Muscle of arm (tissue), 1 donor: ENCODE measurements at regions not wholly inside any gene's neighbourhood (a gene's known extent, or its start where the extent isn't known, plus 50 kb on each side); places are given as distances from the start of the nearest gene placed in this dataset.
"Not testable (repeated sequence)": the region's sequence is repeated elsewhere in the genome, so short reads cannot be mapped to it uniquely, and the experiment has no call there.

Experiments used
- DNase-seq: peaks from one replicate; pipeline ENCODE4 v3.0.0-alpha.2; 2013

- DNase-seq, result no peak
Measured at GRCh38 chr4:38516190-38516589, 147.8 kb upstream of the KLF3 start.

GRCh38 chr4:38519666-38520065, 144.3 kb upstream of the KLF3 start:
- no peak for DNase-seq

DNA sequence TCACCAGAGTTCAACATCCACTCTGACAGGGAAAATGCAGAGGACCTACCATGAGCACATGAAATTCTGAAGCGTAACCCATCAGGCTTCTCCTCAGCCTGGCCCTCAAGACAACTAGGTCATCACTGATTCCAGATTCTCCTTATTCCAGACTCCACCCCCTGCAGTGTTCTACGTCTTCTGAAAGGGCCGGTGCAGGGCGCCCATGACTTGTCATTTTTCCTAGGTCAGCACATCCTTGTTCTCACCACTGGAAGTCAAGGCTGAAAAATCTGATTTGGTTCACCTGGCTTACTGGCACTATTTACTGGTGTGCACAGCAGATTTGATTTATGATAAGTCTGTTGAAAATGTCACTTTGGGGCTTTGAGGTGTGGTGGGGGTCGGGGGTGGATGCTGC, 140.9 kb upstream of the KLF3 start:
- DNase-seq, result no peak

DNA sequence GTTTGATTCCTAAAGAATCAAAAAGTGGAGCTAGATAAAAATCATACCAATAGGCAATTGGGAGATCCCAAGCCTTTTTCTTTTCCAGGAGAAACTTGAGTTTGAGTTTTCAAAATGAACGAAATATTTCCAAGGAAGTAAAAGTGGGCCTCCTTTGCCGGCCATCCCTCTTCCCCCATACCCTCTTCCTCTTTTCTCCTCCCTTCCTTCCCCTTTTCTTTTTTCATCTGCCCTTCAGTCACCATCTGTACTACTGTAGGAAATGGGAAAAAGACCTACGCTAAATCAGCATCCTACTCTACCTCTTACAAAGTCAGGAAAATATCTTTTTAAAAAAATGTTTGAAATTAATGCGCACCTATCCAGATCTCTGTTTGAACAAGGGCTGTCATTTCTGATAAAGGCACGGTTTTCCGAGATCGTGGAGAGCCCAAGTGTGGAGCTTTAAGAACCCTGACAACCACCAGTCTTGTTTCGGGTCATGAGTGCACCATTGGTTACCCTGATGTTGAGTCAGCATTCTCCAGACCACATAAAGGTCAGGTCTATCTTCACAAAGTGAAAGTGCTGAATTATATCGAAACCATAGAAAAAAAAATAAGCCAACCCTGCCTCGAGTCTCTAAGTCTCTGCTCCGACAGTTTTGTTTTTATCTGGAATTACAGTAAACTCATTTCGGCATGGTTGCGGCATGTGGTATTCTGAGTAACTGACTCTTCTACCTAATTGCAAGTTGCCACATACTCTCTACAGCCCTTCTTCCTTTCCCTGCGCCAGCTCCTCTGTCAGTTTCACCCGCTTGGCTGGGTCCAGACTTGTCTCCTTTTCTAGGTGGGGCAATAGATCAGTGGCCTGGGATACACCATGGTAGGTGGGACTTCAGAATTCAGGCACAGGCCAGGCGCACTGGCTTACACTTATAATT, 140.2 kb upstream of the KLF3 start:
- no peak for DNase-seq

DNA sequence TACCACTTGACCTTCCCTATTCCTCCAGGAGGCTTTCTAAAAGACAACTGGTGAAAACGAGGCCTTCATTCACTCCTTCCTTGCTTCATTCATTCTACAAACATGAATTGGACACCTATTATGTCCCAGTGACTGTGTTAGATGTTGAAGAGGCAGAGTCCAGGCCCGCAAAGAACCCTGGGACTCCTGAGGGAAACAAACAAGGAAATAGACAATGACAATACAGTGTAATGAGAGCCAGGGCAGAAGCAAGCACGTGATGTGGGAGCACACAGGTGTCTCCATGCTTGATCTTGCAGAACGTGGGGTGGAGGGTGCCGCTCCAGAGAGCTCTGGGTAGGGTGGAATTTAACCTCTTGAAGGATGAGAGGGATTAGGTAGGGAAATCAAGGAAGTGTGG, 137.6 kb upstream of the KLF3 start:
- no peak for DNase-seq

DNA sequence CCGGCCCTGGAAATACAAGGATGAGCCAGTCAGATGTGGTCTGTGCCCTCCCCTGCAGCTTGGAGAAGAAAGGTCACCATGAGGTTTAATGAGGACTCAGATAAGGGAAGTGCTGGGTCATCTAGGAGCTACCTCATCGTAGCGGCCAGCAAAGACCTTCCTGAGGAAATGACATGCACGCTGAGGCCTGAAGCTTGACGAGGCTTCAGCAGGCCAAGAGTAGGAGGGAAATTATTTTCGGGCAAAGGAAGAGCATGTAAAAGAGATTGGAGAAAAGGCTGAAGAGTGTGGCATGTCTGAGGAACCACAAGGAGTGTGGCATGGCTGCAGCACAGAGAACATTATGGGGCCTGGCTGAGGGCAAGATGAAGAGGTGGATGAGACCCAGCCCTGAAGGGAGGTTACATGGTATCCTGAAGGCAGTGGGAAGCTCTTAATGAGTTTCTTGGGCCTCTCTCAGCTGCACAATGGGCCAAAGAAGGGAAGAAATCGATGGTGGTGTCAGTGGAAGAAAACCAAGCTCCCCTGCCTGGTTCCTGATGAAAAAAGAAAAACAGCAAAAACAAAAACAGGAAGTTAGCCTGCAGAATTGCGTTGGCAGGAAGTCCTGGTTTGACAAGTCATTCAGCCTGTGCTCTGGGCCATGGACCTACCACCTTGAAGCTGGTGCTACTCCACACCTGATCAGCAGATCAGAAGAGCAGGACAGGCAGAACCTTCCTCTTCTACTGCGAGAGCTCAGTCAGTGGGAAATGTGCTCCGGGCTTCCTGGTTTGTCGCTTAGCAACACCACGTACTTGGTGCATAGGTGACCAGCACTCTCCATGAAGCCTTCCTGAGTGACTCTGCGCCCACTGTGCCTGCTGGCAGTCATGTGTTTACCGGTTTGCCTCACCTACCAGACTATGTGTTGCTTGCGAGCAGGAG, 134.5 kb upstream of the KLF3 start:
- no peak for DNase-seq

DNA sequence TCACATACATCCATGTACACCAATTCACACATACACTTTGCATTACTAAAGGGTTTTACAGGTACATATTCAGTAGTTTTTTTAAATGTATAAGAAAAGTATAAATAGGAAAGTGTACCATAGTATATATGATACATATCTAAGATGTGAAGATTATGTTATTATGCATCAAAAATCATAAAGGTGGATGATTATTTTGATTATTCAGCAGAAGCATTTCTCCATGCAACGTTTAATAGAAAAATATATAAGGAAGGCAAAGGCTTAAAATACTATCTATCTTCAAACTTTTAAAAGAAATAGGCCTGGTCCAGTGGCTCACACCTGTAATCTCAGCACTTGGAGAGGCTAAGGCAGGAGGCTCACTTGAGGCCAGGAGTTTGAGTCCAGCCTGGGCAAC, 133.5 kb upstream of the KLF3 start:
- no peak for DNase-seq

DNA sequence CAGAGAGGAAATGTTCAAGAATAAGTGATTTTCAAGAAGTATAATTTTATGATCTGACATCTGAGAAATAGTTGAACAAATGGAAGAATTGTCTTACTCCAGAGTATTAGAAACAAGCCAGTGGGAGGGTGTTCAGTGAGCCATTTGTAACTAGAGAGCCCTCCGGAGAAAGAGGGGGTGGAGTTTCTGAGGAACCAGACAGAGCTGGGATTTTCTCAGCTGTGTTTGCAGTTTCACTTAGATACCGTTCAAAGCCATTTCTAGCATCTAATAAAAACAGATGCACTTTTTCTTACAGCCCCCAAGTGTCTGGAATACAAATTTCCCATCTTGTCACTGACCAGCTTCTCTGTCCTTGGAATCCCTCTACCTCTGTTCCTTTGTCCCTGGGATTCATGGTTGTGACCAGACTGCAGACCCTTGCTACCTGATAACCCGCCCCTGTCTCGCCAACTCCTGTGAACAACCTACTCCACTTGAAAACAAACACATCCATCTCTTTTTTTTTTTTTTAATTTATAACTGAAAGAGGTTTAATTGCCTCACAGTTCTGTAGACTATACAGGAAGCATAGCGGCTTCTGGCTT, 132.8 kb upstream of the KLF3 start:
- peak; percentile 88 for DNase-seq

- DNase-seq, result peak; percentile 80
Measured at GRCh38 chr4:38532908-38533499, 131.0 kb upstream of the KLF3 start.

DNA sequence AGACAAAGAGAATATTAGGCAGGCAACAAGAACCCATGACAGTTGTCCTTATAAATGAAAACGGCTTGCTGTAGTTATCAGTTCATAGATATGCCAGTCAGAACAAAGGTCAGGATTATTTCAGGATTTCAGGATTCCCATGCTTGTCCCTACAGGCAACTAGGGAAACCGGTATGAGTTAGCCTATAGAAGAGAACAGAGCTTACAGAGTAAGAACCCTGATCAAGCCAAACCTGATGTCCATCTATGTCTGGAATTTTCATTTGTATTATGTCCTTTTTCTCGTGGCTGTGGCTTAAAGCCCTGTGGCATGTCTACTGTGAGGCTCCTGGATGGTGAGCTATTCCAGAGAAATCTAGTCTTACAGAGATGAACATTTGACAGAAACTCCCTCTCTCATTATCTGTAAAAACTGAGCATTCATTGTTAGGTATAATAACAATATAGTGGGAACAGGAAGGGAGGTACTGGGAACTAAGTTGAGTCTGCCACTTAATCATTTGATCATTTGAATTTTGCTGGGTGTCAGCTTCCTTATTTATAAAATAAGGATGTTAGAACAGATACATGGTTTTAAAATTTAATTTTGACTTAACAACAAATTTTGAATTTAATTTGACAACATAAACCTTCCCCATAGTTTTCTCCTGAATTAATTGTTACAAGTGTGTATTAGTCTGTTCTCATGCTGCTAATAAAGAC, 129.5 kb upstream of the KLF3 start:
- no peak for DNase-seq

DNA sequence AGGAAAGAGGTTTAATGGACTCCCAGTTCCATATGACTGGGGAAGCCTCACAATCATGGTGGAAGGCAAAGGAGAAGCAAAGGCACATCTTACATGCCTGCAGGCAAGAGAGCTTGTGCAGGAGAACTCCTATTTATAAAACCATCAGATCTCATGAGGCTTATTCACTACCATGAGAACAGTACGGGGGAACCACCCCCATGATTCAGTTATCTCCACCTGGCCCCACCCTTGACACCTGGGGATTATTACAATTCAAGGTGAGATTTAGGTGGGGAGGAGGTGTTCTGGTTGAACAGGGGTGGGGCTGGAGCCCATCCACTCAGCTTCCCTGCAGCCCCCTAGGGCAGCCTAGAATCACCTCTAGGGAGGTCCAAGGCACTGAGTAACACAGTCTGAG, 128.9 kb upstream of the KLF3 start:
- DNase-seq, result not testable (repeated sequence)

DNA sequence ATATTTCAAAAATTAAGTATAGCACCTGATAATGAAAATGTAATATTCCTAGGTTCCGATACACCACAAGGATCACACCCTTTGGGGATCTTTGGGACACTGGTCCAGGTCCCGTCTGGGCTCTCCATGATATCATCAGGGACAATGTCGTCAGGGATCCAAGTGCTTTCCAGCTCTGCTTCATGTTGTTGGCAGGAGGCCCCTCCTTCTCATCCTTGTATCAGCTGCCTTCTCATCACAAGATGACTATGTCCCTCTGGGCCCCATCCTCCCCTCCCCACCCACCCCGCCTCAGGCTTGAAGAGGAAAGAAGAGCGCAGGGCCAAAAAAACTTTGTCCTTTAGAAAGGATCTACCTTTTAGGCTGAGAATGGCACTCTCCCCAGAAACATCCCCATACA, 128.3 kb upstream of the KLF3 start:
- DNase-seq, result no peak

- DNase-seq, result no peak
Measured at GRCh38 chr4:38536716-38537115, 127.3 kb upstream of the KLF3 start.

- DNase-seq, result no peak
Measured at GRCh38 chr4:38537666-38538065, 126.3 kb upstream of the KLF3 start.

DNA sequence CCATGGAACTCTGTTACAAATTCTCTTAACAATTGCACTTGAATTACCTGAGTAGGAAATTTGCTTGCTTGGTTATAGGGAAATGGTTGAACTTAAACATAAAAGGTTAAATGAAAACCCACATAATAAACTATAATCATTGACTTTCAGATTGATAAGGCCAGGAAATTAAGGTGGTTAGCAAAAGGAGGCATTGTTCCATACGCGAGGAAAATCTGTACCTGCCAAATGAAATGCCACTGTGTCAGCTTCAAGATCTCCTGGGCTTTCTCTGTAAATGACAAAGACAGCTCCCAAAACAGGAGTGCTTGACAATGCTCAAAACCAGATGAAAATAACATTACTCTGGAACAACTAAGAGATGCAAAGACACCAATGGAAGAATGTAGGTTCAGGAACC, 125.5 kb upstream of the KLF3 start:
- no peak for DNase-seq

DNA sequence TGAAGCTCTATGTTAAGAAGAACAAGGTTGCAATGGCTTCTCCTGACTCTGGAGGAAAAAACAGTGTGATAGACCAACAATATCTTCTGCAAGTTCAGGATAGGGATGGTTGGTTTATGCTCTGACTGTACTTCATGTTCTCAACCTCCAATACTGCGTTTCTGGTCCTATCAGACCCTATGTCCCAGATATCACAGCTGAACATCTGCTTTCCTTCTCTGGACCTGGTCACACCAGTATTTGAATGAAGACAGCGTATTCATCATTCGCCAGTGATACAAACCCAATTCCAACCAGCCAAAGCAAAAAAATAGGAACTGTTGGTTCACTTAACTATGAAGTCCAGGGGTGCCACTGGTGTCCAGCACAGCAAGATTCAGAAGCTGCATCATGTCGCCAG, 124.5 kb upstream of the KLF3 start:
- no peak for DNase-seq

DNA sequence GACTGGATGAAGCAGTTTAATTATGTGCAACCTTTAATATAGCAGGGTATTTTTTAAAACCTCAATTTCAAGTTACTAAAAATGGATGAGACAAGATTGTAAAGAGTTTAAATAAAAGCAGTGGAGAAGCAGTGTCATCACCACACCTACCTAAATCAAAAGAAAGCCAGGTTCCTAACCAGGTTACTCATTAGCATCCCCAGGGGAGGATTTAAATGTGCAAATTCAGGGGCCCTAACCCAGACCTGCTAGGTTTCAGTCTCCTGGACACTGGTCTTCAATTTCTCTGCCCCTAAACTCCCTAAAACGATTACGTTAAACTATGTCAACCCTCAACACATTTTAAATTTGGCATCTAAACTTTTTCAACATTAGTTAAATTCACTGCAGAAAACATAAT, 116.9 kb upstream of the KLF3 start:
- no peak for DNase-seq

DNA sequence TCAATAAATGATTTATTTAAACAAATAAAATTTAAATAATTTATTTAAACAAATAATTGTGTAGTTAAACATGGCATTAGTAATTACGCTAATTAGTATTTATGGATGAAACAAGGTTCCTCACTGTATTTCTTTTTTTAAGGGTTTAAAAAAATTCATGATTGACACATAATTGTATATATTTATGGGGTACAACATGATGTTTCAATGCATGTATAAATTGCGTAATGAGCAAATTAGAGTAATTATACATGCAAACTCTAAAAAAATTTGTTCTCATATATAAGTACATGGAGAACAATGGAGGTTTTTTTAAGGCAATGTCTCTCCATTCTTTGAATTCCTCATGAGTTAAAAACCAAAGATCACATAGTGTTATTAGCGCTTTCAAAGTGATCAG, 115.7 kb upstream of the KLF3 start:
- DNase-seq, result no peak

- no peak for DNase-seq
Measured at GRCh38 chr4:38559374-38559773, 104.6 kb upstream of the KLF3 start.

GRCh38 chr4:38560340-38560739, 103.7 kb upstream of the KLF3 start:
- DNase-seq, result no peak

- DNase-seq, result no peak
Measured at GRCh38 chr4:38560768-38561558, 103.0 kb upstream of the KLF3 start.
